Body of pancreas (tissue), 4 donors: ENCODE measurements at regions not wholly inside any gene's neighbourhood (a gene's known extent, or its start where the extent isn't known, plus 50 kb on each side); places are given as distances from the start of the nearest gene placed in this dataset.

ENCODE experiments used
- POLR2A ChIP-seq, 3 donors: fragments of 450-650 bp; IDR thresholded peaks; one replicate each; pipeline ENCODE4 v1.6.1; 2016; ENCODE audit warnings: antibody characterized with exemption in 3 of 3, mild to moderate bottlenecking in 2 of 3
- TF ChIP-seq, protein P1 (sequence below), 7 experiments: fragments of 450-650 bp in 4 of 7; fragments of 200-600 bp in 3 of 7; sonication (generic) in 3 of 7; IDR thresholded peaks; one replicate each; pipeline ENCODE4 v1.5.1; 2016 to 2019; ENCODE audit warnings: antibody characterized with exemption in 7 of 7

DNA sequence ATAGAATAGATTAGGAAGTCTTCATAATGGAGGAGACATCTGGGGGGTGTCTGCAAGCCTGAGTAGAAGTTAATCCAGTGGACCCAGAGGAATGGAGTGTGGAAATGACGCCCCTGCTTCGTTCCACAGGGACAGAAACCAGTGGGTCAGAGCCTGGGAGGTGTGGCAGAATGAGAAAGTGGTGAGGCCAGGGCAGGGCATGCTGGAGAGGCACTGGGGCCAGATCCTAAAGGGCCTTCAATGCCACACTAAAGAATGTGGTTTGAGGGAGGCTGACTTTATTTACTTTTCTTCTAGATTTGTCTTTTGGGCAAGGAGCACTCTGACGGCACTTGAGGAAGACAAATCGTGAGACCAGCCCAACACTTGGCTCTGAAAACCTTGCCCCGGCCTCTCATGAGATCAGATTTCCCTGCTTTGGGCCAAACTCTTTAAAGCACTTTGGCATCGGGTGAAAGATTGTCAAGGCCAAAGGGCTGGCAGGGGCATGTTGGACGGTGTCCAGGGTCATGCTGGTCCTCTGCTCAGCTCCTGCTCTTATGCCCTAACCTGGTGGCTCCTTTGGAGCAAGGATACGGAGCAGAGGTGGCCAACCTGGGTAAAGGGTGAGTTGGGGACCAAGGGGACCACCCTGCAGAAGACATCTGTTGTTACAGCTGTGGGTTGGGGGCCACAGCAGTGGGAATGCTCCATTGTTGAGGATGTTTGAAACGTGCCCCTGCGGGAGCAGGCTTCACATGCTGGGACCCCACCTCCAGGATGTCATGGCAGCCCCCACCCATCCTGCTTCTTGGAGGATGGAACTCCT is 157.0 kb upstream of the ZMIZ1 start:
- TF ChIP-seq, protein P1, sequence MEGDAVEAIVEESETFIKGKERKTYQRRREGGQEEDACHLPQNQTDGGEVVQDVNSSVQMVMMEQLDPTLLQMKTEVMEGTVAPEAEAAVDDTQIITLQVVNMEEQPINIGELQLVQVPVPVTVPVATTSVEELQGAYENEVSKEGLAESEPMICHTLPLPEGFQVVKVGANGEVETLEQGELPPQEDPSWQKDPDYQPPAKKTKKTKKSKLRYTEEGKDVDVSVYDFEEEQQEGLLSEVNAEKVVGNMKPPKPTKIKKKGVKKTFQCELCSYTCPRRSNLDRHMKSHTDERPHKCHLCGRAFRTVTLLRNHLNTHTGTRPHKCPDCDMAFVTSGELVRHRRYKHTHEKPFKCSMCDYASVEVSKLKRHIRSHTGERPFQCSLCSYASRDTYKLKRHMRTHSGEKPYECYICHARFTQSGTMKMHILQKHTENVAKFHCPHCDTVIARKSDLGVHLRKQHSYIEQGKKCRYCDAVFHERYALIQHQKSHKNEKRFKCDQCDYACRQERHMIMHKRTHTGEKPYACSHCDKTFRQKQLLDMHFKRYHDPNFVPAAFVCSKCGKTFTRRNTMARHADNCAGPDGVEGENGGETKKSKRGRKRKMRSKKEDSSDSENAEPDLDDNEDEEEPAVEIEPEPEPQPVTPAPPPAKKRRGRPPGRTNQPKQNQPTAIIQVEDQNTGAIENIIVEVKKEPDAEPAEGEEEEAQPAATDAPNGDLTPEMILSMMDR (IDR thresholded peaks at IDR 0.05), result no peak
- no peak for TF ChIP-seq POLR2A (IDR thresholded peaks at IDR 0.05)
